Adrenal gland (tissue), 5 donors: ENCODE measurements at regions not wholly inside any gene's neighbourhood (a gene's known extent, or its start where the extent isn't known, plus 50 kb on each side); places are given as distances from the start of the nearest gene placed in this dataset.

Experiments
- POLR2A ChIP-seq, 2 donors: fragments of 450-650 bp; IDR thresholded peaks; one replicate each; pipeline ENCODE4 v1.6.1; 2017; ENCODE audit warnings: antibody characterized with exemption in 2 of 2, mild to moderate bottlenecking in 2 of 2, moderate library complexity in 1 of 2
- TF ChIP-seq, protein P1 (sequence below), 6 experiments: fragments of 450-650 bp in 4 of 6; fragments of 200-600 bp in 2 of 6; sonication (generic) in 1 of 6; IDR thresholded peaks; 1 replicate in 5 of 6; 2 replicates in 1 of 6; pipeline versions ENCODE4 v1.5.1 to v1.8.0; 2016 to 2021; ENCODE audit warnings: antibody characterized with exemption in 6 of 6, mild to moderate bottlenecking in 2 of 6, moderate library complexity in 1 of 6
- donor health status: DM: no; HTN: no; CAD: no.

- TF ChIP-seq, protein P1, sequence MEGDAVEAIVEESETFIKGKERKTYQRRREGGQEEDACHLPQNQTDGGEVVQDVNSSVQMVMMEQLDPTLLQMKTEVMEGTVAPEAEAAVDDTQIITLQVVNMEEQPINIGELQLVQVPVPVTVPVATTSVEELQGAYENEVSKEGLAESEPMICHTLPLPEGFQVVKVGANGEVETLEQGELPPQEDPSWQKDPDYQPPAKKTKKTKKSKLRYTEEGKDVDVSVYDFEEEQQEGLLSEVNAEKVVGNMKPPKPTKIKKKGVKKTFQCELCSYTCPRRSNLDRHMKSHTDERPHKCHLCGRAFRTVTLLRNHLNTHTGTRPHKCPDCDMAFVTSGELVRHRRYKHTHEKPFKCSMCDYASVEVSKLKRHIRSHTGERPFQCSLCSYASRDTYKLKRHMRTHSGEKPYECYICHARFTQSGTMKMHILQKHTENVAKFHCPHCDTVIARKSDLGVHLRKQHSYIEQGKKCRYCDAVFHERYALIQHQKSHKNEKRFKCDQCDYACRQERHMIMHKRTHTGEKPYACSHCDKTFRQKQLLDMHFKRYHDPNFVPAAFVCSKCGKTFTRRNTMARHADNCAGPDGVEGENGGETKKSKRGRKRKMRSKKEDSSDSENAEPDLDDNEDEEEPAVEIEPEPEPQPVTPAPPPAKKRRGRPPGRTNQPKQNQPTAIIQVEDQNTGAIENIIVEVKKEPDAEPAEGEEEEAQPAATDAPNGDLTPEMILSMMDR (IDR thresholded peaks at IDR 0.05) = no peak
- no peak for TF ChIP-seq POLR2A (IDR thresholded peaks at IDR 0.05)
Measured at GRCh38 chr15:26374806-26375205, 398.1 kb downstream of the GABRB3 start.
